GM18499 (cell line): ENCODE measurements at regions not wholly inside any gene's neighbourhood (a gene's known extent, or its start where the extent isn't known, plus 50 kb on each side); places are given as distances from the start of the nearest gene placed in this dataset.

Source experiments
- ATAC-seq: cut with Tn5 transposase; IDR thresholded peaks from one replicate; pipeline ENCODE4 v1.9.1; 2021; ENCODE audit warnings: moderate number of reproducible peaks; ENCODE audit not compliant: insufficient read depth, unreplicated experiment

GRCh38 chr6:15960740-15961634 lies 167.9 kb upstream of the MYLIP start:
- no peak for ATAC-seq

- ATAC-seq, result no peak
Observed at GRCh38 chr6:15957655-15958169, 171.2 kb upstream of the MYLIP start.

- ATAC-seq, result no peak
Observed at GRCh38 chr6:15956205-15957106, 172.4 kb upstream of the MYLIP start.

- no peak for ATAC-seq
Observed at GRCh38 chr6:15955484-15955883, 173.4 kb upstream of the MYLIP start.

- no peak for ATAC-seq
Observed at GRCh38 chr6:15953152-15953880, 175.6 kb upstream of the MYLIP start.

- no peak for ATAC-seq
Observed at GRCh38 chr6:15952231-15953151, 176.4 kb upstream of the MYLIP start.

GRCh38 chr6:15950962-15951569 lies 177.8 kb upstream of the MYLIP start:
- ATAC-seq, result no peak

GRCh38 chr6:15949982-15950381 lies 178.9 kb upstream of the MYLIP start:
- ATAC-seq, result no peak

GRCh38 chr6:15948930-15949900 lies 179.7 kb upstream of the MYLIP start:
- no peak for ATAC-seq

- ATAC-seq, result no peak
Observed at GRCh38 chr6:15947923-15948322, 181.0 kb upstream of the MYLIP start.

- ATAC-seq, result no peak
Observed at GRCh38 chr6:15947436-15947835, 181.4 kb upstream of the MYLIP start.

- ATAC-seq, result no peak
Observed at GRCh38 chr6:15946701-15947385, 182.0 kb upstream of the MYLIP start.

GRCh38 chr6:15945593-15946159 lies 183.2 kb upstream of the MYLIP start:
- ATAC-seq, result no peak

GRCh38 chr6:15943423-15943822 lies 185.5 kb upstream of the MYLIP start:
- no peak for ATAC-seq

GRCh38 chr6:15941168-15941567 lies 187.7 kb upstream of the MYLIP start:
- no peak for ATAC-seq

GRCh38 chr6:15938107-15938506 lies 190.8 kb upstream of the MYLIP start:
- no peak for ATAC-seq

- no peak for ATAC-seq
Observed at GRCh38 chr6:15937602-15938001, 191.3 kb upstream of the MYLIP start.
